GM21529 (cell line): ENCODE measurements at regions not wholly inside any gene's neighbourhood (a gene's known extent, or its start where the extent isn't known, plus 50 kb on each side); places are given as distances from the start of the nearest gene placed in this dataset.
"Not testable (repeated sequence)": the region's sequence is repeated elsewhere in the genome, so short reads cannot be mapped to it uniquely, and the experiment has no call there.

Experiments
- ATAC-seq: cut with Tn5 transposase; IDR thresholded peaks from one replicate; pipeline ENCODE4 v1.9.1; 2021; ENCODE audit not compliant: unreplicated experiment

- ATAC-seq = no peak
Measured at GRCh38 chr10:2053805-2054204, 316.5 kb upstream of the ADARB2 start.

GRCh38 chr10:2051108-2051507, 313.8 kb upstream of the ADARB2 start:
- ATAC-seq = no peak

- no peak for ATAC-seq
Measured at GRCh38 chr10:2049560-2049959, 312.2 kb upstream of the ADARB2 start.

- ATAC-seq = no peak
Measured at GRCh38 chr10:2048337-2048973, 311.1 kb upstream of the ADARB2 start.

- ATAC-seq = no peak
Measured at GRCh38 chr10:2047679-2048078, 310.4 kb upstream of the ADARB2 start.

- no peak for ATAC-seq
Measured at GRCh38 chr10:2043379-2043778, 306.1 kb upstream of the ADARB2 start.

- ATAC-seq = no peak
Measured at GRCh38 chr10:2038036-2038435, 300.7 kb upstream of the ADARB2 start.

GRCh38 chr10:2037246-2037645, 299.9 kb upstream of the ADARB2 start:
- ATAC-seq = no peak

- no peak for ATAC-seq
Measured at GRCh38 chr10:2036209-2036608, 298.9 kb upstream of the ADARB2 start.

GRCh38 chr10:2030046-2030445, 292.7 kb upstream of the ADARB2 start:
- ATAC-seq = no peak

GRCh38 chr10:2026936-2027335, 289.6 kb upstream of the ADARB2 start:
- no peak for ATAC-seq

- ATAC-seq = not testable (repeated sequence)
Measured at GRCh38 chr10:2024750-2025149, 287.4 kb upstream of the ADARB2 start.

- ATAC-seq = no peak
Measured at GRCh38 chr10:2023687-2024086, 286.4 kb upstream of the ADARB2 start.

GRCh38 chr10:2022401-2022800, 285.1 kb upstream of the ADARB2 start:
- no peak for ATAC-seq

- no peak for ATAC-seq
Measured at GRCh38 chr10:2020836-2021235, 283.5 kb upstream of the ADARB2 start.

GRCh38 chr10:2019803-2020202, 282.5 kb upstream of the ADARB2 start:
- no peak for ATAC-seq

GRCh38 chr10:2019281-2019680, 282.0 kb upstream of the ADARB2 start:
- ATAC-seq = no peak

GRCh38 chr10:2014541-2014940, 277.2 kb upstream of the ADARB2 start:
- ATAC-seq = no peak

GRCh38 chr10:2012209-2012608, 274.9 kb upstream of the ADARB2 start:
- ATAC-seq = no peak

- ATAC-seq = no peak
Measured at GRCh38 chr10:2011106-2011716, 273.9 kb upstream of the ADARB2 start.

- no peak for ATAC-seq
Measured at GRCh38 chr10:2005546-2005945, 268.2 kb upstream of the ADARB2 start.

- ATAC-seq = no peak
Measured at GRCh38 chr10:1992930-1993329, 255.6 kb upstream of the ADARB2 start.

- no peak for ATAC-seq
Measured at GRCh38 chr10:1989090-1989489, 251.8 kb upstream of the ADARB2 start.
